Peyer's patch (tissue), 4 donors: ENCODE measurements at regions not wholly inside any gene's neighbourhood (a gene's known extent, or its start where the extent isn't known, plus 50 kb on each side); places are given as distances from the start of the nearest gene placed in this dataset.

Source experiments
- CTCF ChIP-seq, 6 experiments: fragments of 450-650 bp in 4 of 6; fragments of 200-600 bp in 2 of 6; sonication (generic) in 1 of 6; IDR thresholded peaks; one replicate each; pipeline ENCODE4 v1.5.1; 2017 to 2019; ENCODE audit warnings: antibody characterized with exemption in 6 of 6, mild to moderate bottlenecking in 3 of 6, moderate library complexity in 1 of 6
- POLR2A ChIP-seq, 2 donors: fragments of 450-650 bp; IDR thresholded peaks; one replicate each; pipeline ENCODE4 v1.5.1; 2017; ENCODE audit warnings: antibody characterized with exemption in 2 of 2, mild to moderate bottlenecking in 2 of 2, moderate library complexity in 2 of 2

DNA sequence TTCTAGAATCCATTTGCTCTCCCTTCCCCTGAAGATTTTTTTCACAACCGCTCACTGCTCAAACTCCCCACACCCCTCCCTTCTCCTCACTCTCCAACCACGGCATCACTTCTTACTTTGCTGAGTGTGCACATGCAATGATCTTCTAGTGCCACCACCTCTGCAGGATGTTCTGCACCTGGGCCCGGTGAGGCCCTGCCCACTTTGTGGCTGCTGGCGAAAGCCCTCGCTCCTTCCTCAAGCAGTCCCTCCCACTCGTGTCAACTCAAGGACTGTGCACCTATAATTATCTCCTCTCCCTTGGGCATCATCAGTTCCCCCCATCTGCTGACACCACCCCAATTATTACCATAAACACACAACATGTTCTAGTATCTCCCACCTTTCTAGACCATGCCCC lies 91.0 kb upstream of the LANCL2 start:
- TF ChIP-seq CTCF (IDR thresholded peaks at IDR 0.05) (no peak), POLR2A (IDR thresholded peaks at IDR 0.05) (no peak)
